Nephron (organoid): ENCODE measurements at regions not wholly inside any gene's neighbourhood (a gene's known extent, or its start where the extent isn't known, plus 50 kb on each side); places are given as distances from the start of the nearest gene placed in this dataset.

Experiments used
- H3K27ac Mint-ChIP-seq, 3 experiments: 2 replicates each; pipeline ENCODE4 v1.8.0; 2020; ENCODE audit warnings: mixed read lengths in 3 of 3, mild to moderate bottlenecking in 2 of 3, moderate library complexity in 1 of 3
- H3K27me3 Mint-ChIP-seq: 2 replicates; pipeline ENCODE4 v1.8.0; 2021; ENCODE audit warnings: low read depth, mild to moderate bottlenecking, moderate library complexity, mixed read lengths
- H3K36me3 Mint-ChIP-seq: 2 replicates; pipeline ENCODE4 v1.8.0; 2020; ENCODE audit warnings: low read depth, mixed read lengths
- H3K4me1 Mint-ChIP-seq: 2 replicates; pipeline ENCODE4 v1.8.0; 2020; ENCODE audit warnings: mixed read lengths
- H3K4me3 Mint-ChIP-seq, 3 experiments: 2 replicates each; pipeline ENCODE4 v1.8.0; 2020; ENCODE audit warnings: mild to moderate bottlenecking in 3 of 3, mixed read lengths in 3 of 3, moderate library complexity in 2 of 3
- H3K9me3 Mint-ChIP-seq: 2 replicates; pipeline ENCODE4 v1.8.0; 2020; ENCODE audit warnings: mixed read lengths
- CTCF ChIP-seq, 3 experiments: fragments of 200-600 bp; sonication (generic); IDR thresholded peaks; one replicate each; pipeline ENCODE4 v1.5.0; 2021; ENCODE audit warnings: antibody characterized with exemption in 3 of 3; ENCODE audit not compliant: unreplicated experiment in 3 of 3

- H3K9me3 Mint-ChIP-seq, result no peaks in the 10 kb centered on the region
- TF ChIP-seq CTCF (IDR thresholded peaks at IDR 0.05; ENCODE audit: unreplicated experiment in 3 of 3), result no peak
- H3K4me3 Mint-ChIP-seq, result no peak overlapping the region
- H3K36me3 Mint-ChIP-seq, result no peaks in the 10 kb centered on the region
- H3K27ac Mint-ChIP-seq, result no peak overlapping the region
- peaks cover 17% of the 10 kb centered on the region for H3K27me3 Mint-ChIP-seq
- H3K4me1 Mint-ChIP-seq, result peaks cover 37% of the 10 kb centered on the region
These were observed 509.9 kb downstream of the SHQ1 start for GRCh38 chr3:72338082-72338941.

GRCh38 chr3:72337480-72337855 lies 510.8 kb downstream of the SHQ1 start:
- no peak overlapping the region for H3K4me3 Mint-ChIP-seq
- H3K9me3 Mint-ChIP-seq, result no peaks in the 10 kb centered on the region
- H3K27me3 Mint-ChIP-seq, result peaks cover 12% of the 10 kb centered on the region
- no peak for TF ChIP-seq CTCF (IDR thresholded peaks at IDR 0.05; ENCODE audit: unreplicated experiment in 3 of 3)
- no peak overlapping the region for H3K27ac Mint-ChIP-seq
- peaks cover 33% of the 10 kb centered on the region for H3K4me1 Mint-ChIP-seq
- no peaks in the 10 kb centered on the region for H3K36me3 Mint-ChIP-seq

- Mint-ChIP-seq H3K27ac (no peak overlapping the region), H3K4me1 (peaks cover 30% of the 10 kb centered on the region), H3K36me3 (no peaks in the 10 kb centered on the region), H3K27me3 (peaks cover 15% of the 10 kb centered on the region), H3K9me3 (no peaks in the 10 kb centered on the region), H3K4me3 (no peak overlapping the region)
- TF ChIP-seq CTCF (IDR thresholded peaks at IDR 0.05; ENCODE audit: unreplicated experiment in 3 of 3), result no peak
These were observed 511.3 kb downstream of the SHQ1 start for GRCh38 chr3:72336821-72337479.

- no peak overlapping the region for H3K27ac Mint-ChIP-seq
- H3K36me3 Mint-ChIP-seq, result no peaks in the 10 kb centered on the region
- H3K4me3 Mint-ChIP-seq, result no peak overlapping the region
- TF ChIP-seq CTCF (IDR thresholded peaks at IDR 0.05; ENCODE audit: unreplicated experiment in 3 of 3), result no peak
- peaks cover 16% of the 10 kb centered on the region for H3K27me3 Mint-ChIP-seq
- no peaks in the 10 kb centered on the region for H3K9me3 Mint-ChIP-seq
- peaks cover 23% of the 10 kb centered on the region for H3K4me1 Mint-ChIP-seq
These were observed 512.1 kb downstream of the SHQ1 start for GRCh38 chr3:72336114-72336651.

- peaks cover 19% of the 10 kb centered on the region for H3K4me1 Mint-ChIP-seq
- no peaks in the 10 kb centered on the region for H3K9me3 Mint-ChIP-seq
- TF ChIP-seq CTCF (IDR thresholded peaks at IDR 0.05; ENCODE audit: unreplicated experiment in 3 of 3), result no peak
- H3K27me3 Mint-ChIP-seq, result peaks cover 15% of the 10 kb centered on the region
- no peaks in the 10 kb centered on the region for H3K36me3 Mint-ChIP-seq
- no peak overlapping the region for H3K4me3 Mint-ChIP-seq
- peak overlapping the region in 2 of 3 experiments; percentile 36 to 39 for H3K27ac Mint-ChIP-seq
These were observed 512.7 kb downstream of the SHQ1 start for GRCh38 chr3:72335458-72336095.
